SK-N-SH treated with all-trans-retinoic acid at 6 μM for 48 hours (cell line): ENCODE measurements at regions not wholly inside any gene's neighbourhood (a gene's known extent, or its start where the extent isn't known, plus 50 kb on each side); places are given as distances from the start of the nearest gene placed in this dataset.
"Not testable (repeated sequence)": the region's sequence is repeated elsewhere in the genome, so short reads cannot be mapped to it uniquely, and the experiment has no call there.

Experiments
- ATAC-seq: fragments of 200-7000 bp; cut with Tn5 transposase; 3 replicates; pipeline ENCODE4 v1.9.1; 2020; ENCODE audit warnings: mild to moderate bottlenecking, moderate library complexity
- ARNTL ChIP-seq: fragments of 450-650 bp; formaldehyde crosslinking; IDR thresholded peaks from 2 replicates; pipeline ENCODE4 v1.5.0; 2020; ENCODE audit warnings: low read depth, mild to moderate bottlenecking, moderate library complexity, borderline replicate concordance
- CSDC2 ChIP-seq: fragments of 250-450 bp; sonication (Bioruptor Pico); IDR thresholded peaks from 2 replicates; pipeline ENCODE4 v1.5.0; 2020; ENCODE audit warnings: mild to moderate bottlenecking, moderate library complexity
- ESRRG ChIP-seq: fragments of 250-450 bp; sonication (Bioruptor Pico); IDR thresholded peaks from 2 replicates; pipeline ENCODE4 v1.6.1; 2021; ENCODE audit warnings: mild to moderate bottlenecking
- GLIS3 ChIP-seq: fragments of 250-450 bp; sonication (Bioruptor Pico); IDR thresholded peaks from 2 replicates; pipeline ENCODE4 v1.5.0; 2020; ENCODE audit warnings: mild to moderate bottlenecking, moderate library complexity
- ISL1 ChIP-seq: fragments of 250-450 bp; sonication (Bioruptor Pico); IDR thresholded peaks from 2 replicates; pipeline ENCODE4 v2.1.2; 2022; ENCODE audit warnings: mild to moderate bottlenecking, moderate library complexity
- OSR1 ChIP-seq: fragments of 250-450 bp; sonication (Bioruptor Pico); IDR thresholded peaks from 2 replicates; pipeline ENCODE4 v1.8.0; 2022; ENCODE audit warnings: moderate library complexity, mild to moderate bottlenecking, inconsistent platforms
- RARB ChIP-seq: fragments of 250-450 bp; sonication (Bioruptor Pico); IDR thresholded peaks from 2 replicates; pipeline ENCODE4 v1.8.0; 2021; ENCODE audit warnings: mild to moderate bottlenecking, moderate library complexity
- ZC3H10 ChIP-seq: fragments of 250-450 bp; sonication (Bioruptor Pico); IDR thresholded peaks from 2 replicates; pipeline ENCODE4 v1.5.1; 2021; ENCODE audit warnings: mild to moderate bottlenecking, moderate library complexity
- ZFP3 ChIP-seq: fragments of 250-450 bp; sonication (Bioruptor Pico); IDR thresholded peaks from 2 replicates; pipeline ENCODE4 v1.5.0; 2020; ENCODE audit warnings: mild to moderate bottlenecking, moderate library complexity
- ZFP30 ChIP-seq: fragments of 450-650 bp; formaldehyde crosslinking; IDR thresholded peaks from 2 replicates; pipeline ENCODE4 v1.5.0; 2022; ENCODE audit warnings: mild to moderate bottlenecking, moderate library complexity
- ZNF565 ChIP-seq: fragments of 450-650 bp; formaldehyde crosslinking; conservative IDR thresholded peaks from 2 replicates; pipeline ENCODE4 v1.5.0; 2020; ENCODE audit warnings: low read depth, mild to moderate bottlenecking, moderate library complexity
- ZNF70 ChIP-seq: fragments of 450-650 bp; formaldehyde crosslinking; IDR thresholded peaks from 2 replicates; pipeline ENCODE4 v1.5.0; 2020; ENCODE audit warnings: mild to moderate bottlenecking, moderate library complexity
- ZNF8 ChIP-seq: fragments of 450-650 bp; formaldehyde crosslinking; IDR thresholded peaks from 2 replicates; pipeline ENCODE4 v1.5.0; 2020; ENCODE audit warnings: mild to moderate bottlenecking, moderate library complexity
- TF ChIP-seq, protein P1 (sequence below): fragments of 250-450 bp; sonication (Bioruptor Pico); IDR thresholded peaks from 2 replicates; pipeline ENCODE4 v1.8.0; 2021; ENCODE audit warnings: low read depth, mild to moderate bottlenecking, moderate library complexity, borderline replicate concordance
- TF ChIP-seq, protein P2 (sequence below): fragments of 250-450 bp; sonication (Bioruptor Pico); IDR thresholded peaks from 2 replicates; pipeline ENCODE4 v1.5.1; 2020; ENCODE audit warnings: low read depth, mild to moderate bottlenecking, moderate library complexity
- TF ChIP-seq, protein P3 (sequence below): fragments of 250-450 bp; sonication (Bioruptor Pico); IDR thresholded peaks from 2 replicates; pipeline ENCODE4 v1.8.0; 2020; ENCODE audit warnings: mild to moderate bottlenecking, moderate library complexity, borderline replicate concordance
- TF ChIP-seq, protein P4 (sequence below): fragments of 250-450 bp; sonication (Bioruptor Pico); IDR thresholded peaks from 2 replicates; pipeline ENCODE4 v1.5.0; 2020; ENCODE audit warnings: mild to moderate bottlenecking, moderate library complexity

DNA sequence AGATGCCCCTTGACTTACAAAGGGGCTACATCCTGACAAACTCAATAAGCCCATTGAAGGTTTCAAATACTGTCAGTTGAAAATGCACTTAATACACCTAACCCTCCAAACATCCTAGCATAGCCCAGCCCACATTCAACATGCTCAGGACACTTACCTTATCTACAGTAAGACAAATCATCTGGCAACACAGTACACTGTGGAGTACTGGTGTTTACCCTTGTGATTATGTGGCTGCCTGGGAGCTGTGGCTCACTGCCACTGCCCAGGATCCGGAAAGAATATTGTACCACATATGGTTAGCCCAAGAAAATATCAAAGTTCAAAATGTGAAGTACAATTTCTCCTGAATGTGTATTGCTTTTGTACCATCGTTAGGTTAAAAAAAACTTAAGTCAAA, 562.2 kb downstream of the HTR1A start (continued):
- TF ChIP-seq ARNTL (CRISPR knock-in tag) (no peak), ZC3H10 (CRISPR knock-in tag) (no peak), ZFP30 (CRISPR knock-in tag) (no peak)

DNA sequence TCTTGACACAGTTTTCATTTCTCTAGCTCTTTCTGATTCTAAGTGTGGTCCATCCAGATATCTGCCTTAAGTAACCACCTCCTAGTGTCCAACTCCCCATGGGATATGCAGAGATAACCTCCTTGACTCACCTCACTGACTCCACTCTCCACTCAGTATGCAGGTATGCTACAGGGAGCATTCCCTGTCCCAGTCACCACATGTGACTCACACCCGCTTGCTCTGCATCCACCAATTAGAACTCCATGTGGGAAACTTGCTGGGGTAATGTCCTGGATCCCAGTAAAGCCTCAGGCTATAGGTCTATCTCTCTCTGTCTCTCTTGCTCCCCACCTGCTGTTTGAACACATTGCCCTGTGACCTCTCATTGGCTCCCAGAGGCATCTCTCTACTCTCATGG, 563.9 kb downstream of the HTR1A start:
- TF ChIP-seq, protein P1, sequence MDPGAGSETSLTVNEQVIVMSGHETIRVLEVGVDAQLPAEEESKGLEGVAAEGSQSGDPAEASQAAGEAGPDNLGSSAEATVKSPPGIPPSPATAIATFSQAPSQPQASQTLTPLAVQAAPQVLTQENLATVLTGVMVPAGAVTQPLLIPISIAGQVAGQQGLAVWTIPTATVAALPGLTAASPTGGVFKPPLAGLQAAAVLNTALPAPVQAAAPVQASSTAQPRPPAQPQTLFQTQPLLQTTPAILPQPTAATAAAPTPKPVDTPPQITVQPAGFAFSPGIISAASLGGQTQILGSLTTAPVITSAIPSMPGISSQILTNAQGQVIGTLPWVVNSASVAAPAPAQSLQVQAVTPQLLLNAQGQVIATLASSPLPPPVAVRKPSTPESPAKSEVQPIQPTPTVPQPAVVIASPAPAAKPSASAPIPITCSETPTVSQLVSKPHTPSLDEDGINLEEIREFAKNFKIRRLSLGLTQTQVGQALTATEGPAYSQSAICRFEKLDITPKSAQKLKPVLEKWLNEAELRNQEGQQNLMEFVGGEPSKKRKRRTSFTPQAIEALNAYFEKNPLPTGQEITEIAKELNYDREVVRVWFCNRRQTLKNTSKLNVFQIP (CRISPR knock-in tag), result no peak
- TF ChIP-seq ESRRG (CRISPR knock-in tag) (no peak), ZFP3 (CRISPR knock-in tag) (no peak), RARB (no peak), ZC3H10 (CRISPR knock-in tag) (no peak), ARNTL (CRISPR knock-in tag) (no peak)
- ATAC-seq, result no peak

DNA sequence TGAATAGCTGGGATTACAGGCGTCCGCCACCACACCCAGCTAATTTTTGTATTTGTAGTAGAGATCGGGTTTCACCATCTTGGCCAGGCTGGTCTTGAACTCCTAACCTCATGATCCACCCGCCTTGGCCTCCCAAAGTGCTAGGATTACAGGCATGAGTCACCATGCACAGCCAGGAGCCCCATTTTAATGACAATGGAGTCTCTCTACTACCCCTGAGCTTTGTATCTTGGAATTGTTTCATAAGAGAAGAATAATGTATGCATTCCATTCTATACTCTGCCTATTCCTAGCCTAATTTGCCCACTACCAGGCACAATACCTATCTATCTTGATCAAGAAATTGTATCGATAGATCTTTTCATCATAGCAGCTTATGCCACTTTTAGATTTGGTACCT, 574.1 kb downstream of the HTR1A start:
- ATAC-seq, result not testable (repeated sequence)

DNA sequence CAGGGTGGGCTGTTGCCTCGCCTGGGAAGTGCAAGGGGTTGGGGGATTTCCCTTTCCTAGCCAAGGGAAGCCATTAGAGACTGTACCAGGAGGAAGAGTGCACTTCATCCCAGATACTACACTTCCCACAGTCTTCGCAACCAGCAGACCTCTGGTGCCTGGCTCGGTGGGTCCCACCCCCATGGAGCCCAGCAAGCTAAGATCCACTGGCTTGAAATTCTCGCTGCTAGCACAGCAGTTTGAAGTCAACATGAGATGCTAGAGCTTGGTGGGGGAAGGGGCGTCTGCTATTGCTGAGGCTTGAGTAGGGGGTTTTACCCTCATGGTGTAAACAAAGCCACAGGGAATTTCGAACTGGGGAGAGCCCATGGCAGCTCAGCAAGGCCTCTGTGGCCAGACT, 586.4 kb downstream of the HTR1A start:
- no peak for TF ChIP-seq ZNF8 (CRISPR knock-in tag)
- TF ChIP-seq ISL1 (CRISPR knock-in tag), result no peak
- TF ChIP-seq, protein P2, sequence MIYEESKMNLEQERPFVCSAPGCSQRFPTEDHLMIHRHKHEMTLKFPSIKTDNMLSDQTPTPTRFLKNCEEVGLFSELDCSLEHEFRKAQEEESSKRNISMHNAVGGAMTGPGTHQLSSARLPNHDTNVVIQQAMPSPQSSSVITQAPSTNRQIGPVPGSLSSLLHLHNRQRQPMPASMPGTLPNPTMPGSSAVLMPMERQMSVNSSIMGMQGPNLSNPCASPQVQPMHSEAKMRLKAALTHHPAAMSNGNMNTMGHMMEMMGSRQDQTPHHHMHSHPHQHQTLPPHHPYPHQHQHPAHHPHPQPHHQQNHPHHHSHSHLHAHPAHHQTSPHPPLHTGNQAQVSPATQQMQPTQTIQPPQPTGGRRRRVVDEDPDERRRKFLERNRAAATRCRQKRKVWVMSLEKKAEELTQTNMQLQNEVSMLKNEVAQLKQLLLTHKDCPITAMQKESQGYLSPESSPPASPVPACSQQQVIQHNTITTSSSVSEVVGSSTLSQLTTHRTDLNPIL (CRISPR knock-in tag), result no peak
- TF ChIP-seq, protein P3, sequence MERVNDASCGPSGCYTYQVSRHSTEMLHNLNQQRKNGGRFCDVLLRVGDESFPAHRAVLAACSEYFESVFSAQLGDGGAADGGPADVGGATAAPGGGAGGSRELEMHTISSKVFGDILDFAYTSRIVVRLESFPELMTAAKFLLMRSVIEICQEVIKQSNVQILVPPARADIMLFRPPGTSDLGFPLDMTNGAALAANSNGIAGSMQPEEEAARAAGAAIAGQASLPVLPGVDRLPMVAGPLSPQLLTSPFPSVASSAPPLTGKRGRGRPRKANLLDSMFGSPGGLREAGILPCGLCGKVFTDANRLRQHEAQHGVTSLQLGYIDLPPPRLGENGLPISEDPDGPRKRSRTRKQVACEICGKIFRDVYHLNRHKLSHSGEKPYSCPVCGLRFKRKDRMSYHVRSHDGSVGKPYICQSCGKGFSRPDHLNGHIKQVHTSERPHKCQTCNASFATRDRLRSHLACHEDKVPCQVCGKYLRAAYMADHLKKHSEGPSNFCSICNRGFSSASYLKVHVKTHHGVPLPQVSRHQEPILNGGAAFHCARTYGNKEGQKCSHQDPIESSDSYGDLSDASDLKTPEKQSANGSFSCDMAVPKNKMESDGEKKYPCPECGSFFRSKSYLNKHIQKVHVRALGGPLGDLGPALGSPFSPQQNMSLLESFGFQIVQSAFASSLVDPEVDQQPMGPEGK (CRISPR knock-in tag), result no peak
- TF ChIP-seq, protein P4, sequence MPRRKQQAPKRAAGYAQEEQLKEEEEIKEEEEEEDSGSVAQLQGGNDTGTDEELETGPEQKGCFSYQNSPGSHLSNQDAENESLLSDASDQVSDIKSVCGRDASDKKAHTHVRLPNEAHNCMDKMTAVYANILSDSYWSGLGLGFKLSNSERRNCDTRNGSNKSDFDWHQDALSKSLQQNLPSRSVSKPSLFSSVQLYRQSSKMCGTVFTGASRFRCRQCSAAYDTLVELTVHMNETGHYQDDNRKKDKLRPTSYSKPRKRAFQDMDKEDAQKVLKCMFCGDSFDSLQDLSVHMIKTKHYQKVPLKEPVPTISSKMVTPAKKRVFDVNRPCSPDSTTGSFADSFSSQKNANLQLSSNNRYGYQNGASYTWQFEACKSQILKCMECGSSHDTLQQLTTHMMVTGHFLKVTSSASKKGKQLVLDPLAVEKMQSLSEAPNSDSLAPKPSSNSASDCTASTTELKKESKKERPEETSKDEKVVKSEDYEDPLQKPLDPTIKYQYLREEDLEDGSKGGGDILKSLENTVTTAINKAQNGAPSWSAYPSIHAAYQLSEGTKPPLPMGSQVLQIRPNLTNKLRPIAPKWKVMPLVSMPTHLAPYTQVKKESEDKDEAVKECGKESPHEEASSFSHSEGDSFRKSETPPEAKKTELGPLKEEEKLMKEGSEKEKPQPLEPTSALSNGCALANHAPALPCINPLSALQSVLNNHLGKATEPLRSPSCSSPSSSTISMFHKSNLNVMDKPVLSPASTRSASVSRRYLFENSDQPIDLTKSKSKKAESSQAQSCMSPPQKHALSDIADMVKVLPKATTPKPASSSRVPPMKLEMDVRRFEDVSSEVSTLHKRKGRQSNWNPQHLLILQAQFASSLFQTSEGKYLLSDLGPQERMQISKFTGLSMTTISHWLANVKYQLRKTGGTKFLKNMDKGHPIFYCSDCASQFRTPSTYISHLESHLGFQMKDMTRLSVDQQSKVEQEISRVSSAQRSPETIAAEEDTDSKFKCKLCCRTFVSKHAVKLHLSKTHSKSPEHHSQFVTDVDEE (CRISPR knock-in tag), result no peak
- TF ChIP-seq ZNF565 (CRISPR knock-in tag), result no peak
- TF ChIP-seq ZFP3 (CRISPR knock-in tag), result no peak
- no peak for TF ChIP-seq ARNTL (CRISPR knock-in tag)
- TF ChIP-seq OSR1 (CRISPR knock-in tag), result no peak
- no peak for TF ChIP-seq GLIS3 (CRISPR knock-in tag)
- TF ChIP-seq ZNF70 (CRISPR knock-in tag), result no peak
- TF ChIP-seq, protein P1 (CRISPR knock-in tag), result no peak
- ATAC-seq, result no peak

DNA sequence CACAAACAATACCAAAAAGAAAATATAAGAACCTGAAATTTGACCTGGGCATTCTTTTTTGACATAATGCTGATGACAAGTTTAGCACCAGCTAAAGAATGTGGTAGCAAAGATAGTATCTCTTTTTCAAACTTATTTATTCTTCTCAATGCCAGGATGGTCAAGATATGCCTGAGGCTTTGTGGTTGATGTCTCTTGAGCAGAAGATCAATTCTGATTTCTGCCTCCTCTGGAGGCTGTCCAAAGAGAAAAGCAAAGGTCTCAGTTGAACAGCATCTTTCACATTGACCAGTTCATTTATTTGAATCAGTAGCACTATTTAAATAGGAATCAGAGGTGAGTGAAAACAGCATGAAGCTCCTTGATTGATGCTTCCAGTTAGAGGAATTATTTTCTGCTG, 588.2 kb downstream of the HTR1A start:
- ATAC-seq, result no peak
- TF ChIP-seq ZFP30 (CRISPR knock-in tag), result no peak
- TF ChIP-seq RARB, result no peak
- TF ChIP-seq, protein P1 (CRISPR knock-in tag), result no peak
- TF ChIP-seq CSDC2 (CRISPR knock-in tag), result no peak
- TF ChIP-seq, protein P3 (CRISPR knock-in tag), result no peak
- no peak for TF ChIP-seq ZNF70 (CRISPR knock-in tag)
- TF ChIP-seq, protein P4 (CRISPR knock-in tag), result no peak
